ENCODE measurements at regions not wholly inside any gene's neighbourhood (a gene's known extent, or its start where the extent isn't known, plus 50 kb on each side); places are given as distances from the start of the nearest gene placed in this dataset.
"Not testable (repeated sequence)": the region's sequence is repeated elsewhere in the genome, so short reads cannot be mapped to it uniquely, and the experiment has no call there.

- no peak for DNase-seq
These were observed 268.7 kb upstream of the ATP5MC3 start for GRCh38 chr2:175450029-175450760.

GRCh38 chr2:175449616-175450015 lies 268.1 kb upstream of the ATP5MC3 start:
- DNase-seq = no peak

GRCh38 chr2:175446201-175446600 lies 264.7 kb upstream of the ATP5MC3 start:
- DNase-seq = no peak

- peak; percentile 6 for DNase-seq
These were observed 263.8 kb upstream of the ATP5MC3 start for GRCh38 chr2:175445281-175445680.

GRCh38 chr2:175442441-175442840 lies 260.9 kb upstream of the ATP5MC3 start:
- DNase-seq = peak; percentile 75

GRCh38 chr2:175441181-175441761 lies 259.8 kb upstream of the ATP5MC3 start:
- peak; percentile 42 for DNase-seq

GRCh38 chr2:175439416-175439815 lies 257.9 kb upstream of the ATP5MC3 start:
- DNase-seq = peak; percentile 70

GRCh38 chr2:175437167-175437566 lies 255.7 kb upstream of the ATP5MC3 start:
- no peak for DNase-seq

- DNase-seq = no peak
These were observed 254.6 kb upstream of the ATP5MC3 start for GRCh38 chr2:175436076-175436475.

- no peak for DNase-seq
These were observed 253.5 kb upstream of the ATP5MC3 start for GRCh38 chr2:175435012-175435411.

GRCh38 chr2:175432793-175433192 lies 251.3 kb upstream of the ATP5MC3 start:
- peak; percentile 3 for DNase-seq

- peak; percentile 94 for DNase-seq
These were observed 250.5 kb upstream of the ATP5MC3 start for GRCh38 chr2:175432021-175432420.

GRCh38 chr2:175431101-175431946 lies 249.8 kb upstream of the ATP5MC3 start:
- DNase-seq = peak; percentile 68

- DNase-seq = no peak
These were observed 248.7 kb upstream of the ATP5MC3 start for GRCh38 chr2:175430236-175430635.

GRCh38 chr2:175418224-175418835 lies 236.8 kb upstream of the ATP5MC3 start:
- DNase-seq = no peak

GRCh38 chr2:175414882-175415487 lies 233.5 kb upstream of the ATP5MC3 start:
- peak; percentile 38 for DNase-seq

GRCh38 chr2:175414191-175414881 lies 232.8 kb upstream of the ATP5MC3 start:
- no peak for DNase-seq

- not testable (repeated sequence) for DNase-seq
These were observed 229.4 kb upstream of the ATP5MC3 start for GRCh38 chr2:175410941-175411340.

GRCh38 chr2:175404839-175405238 lies 223.3 kb upstream of the ATP5MC3 start:
- no peak for DNase-seq

GRCh38 chr2:175403599-175404221 lies 222.2 kb upstream of the ATP5MC3 start:
- no peak for DNase-seq

- DNase-seq = no peak
These were observed 221.1 kb upstream of the ATP5MC3 start for GRCh38 chr2:175402571-175402970.

Data from NCI-H146 (cell line).